Right lobe of liver (tissue), 6 donors: ENCODE measurements at regions not wholly inside any gene's neighbourhood (a gene's known extent, or its start where the extent isn't known, plus 50 kb on each side); places are given as distances from the start of the nearest gene placed in this dataset.

Experiments
- ATAC-seq, 4 donors: fragments of 200-7000 bp; cut with Tn5 transposase; one replicate each; pipeline ENCODE4 v1.9.1; 2020; ENCODE audit warnings: mild to moderate bottlenecking in 4 of 4, moderate library complexity in 4 of 4
- DNase-seq, 3 donors: peaks; one replicate each; pipeline ENCODE4 v3.0.0-alpha.2; 2020
- H3K27ac ChIP-seq, 3 donors: fragments of 200-600 bp; one replicate each; pipeline ENCODE4 v1.8.0; 2022
- H3K27me3 ChIP-seq, 2 donors: fragments of 200-600 bp; one replicate each; pipeline ENCODE4 v1.8.0; 2022
- H3K36me3 ChIP-seq, 4 donors: fragments of 200-600 bp; sonication (generic) in 1 of 4; one replicate each; pipeline versions ENCODE4 v1.5.1 to v1.8.0; 2017 to 2022; ENCODE audit warnings: control low read depth in 1 of 4
- H3K4me1 ChIP-seq, 4 donors: fragments of 200-600 bp; sonication (generic) in 1 of 4; one replicate each; pipeline versions ENCODE4 v1.5.1 to v1.8.0; 2017 to 2022; ENCODE audit warnings: control low read depth in 1 of 4
- H3K4me3 ChIP-seq, 3 donors: fragments of 200-600 bp; one replicate each; pipeline ENCODE4 v1.8.0; 2022
- H3K9me3 ChIP-seq, 4 donors: fragments of 200-600 bp; sonication (generic) in 1 of 4; one replicate each; pipeline versions ENCODE4 v1.5.1 to v1.8.0; 2017 to 2022; ENCODE audit warnings: control low read depth in 1 of 4
- POLR2A ChIP-seq: fragments of 450-650 bp; IDR thresholded peaks from one replicate; pipeline ENCODE4 v1.6.1; 2017; ENCODE audit warnings: antibody characterized with exemption, mild to moderate bottlenecking
- WGBS: methylation state at CpG from one replicate; pipeline ENCODE4 v1.1.6; 2018; ENCODE audit warnings: low coverage, low lambda C conversion rate; ENCODE audit not compliant: insufficient coverage; ENCODE audit errors: missing lambda C conversion rate; 5-methylcytosine and 5-hydroxymethylcytosine counted together
- intact Hi-C, 2 donors: fragments of 100-400 bp; cut with DNase I; formaldehyde crosslinking; loops; one replicate each; pipeline versions ENCODE4 v1.11.2 to v1.14.1; 2022
- TF ChIP-seq, protein P1 (sequence below), 4 donors: fragments of 200-600 bp in 3 of 4; fragments of 450-650 bp in 1 of 4; IDR thresholded peaks; one replicate each; pipeline versions ENCODE4 v1.5.1 to v1.8.0; 2016 to 2022; ENCODE audit warnings: antibody characterized with exemption in 4 of 4, mild to moderate bottlenecking in 2 of 4
- donor health status: DM: no; HTN: yes; CAD: no.
- donor health status: DM: no; HTN: no; CAD: no.
- donor health status: DM: no; HTN: no; CAD: no.
- donor health status: DM: no; HTN: yes; CAD: no.
- donor health status: DM: no; HTN: yes; CAD: no.

DNA sequence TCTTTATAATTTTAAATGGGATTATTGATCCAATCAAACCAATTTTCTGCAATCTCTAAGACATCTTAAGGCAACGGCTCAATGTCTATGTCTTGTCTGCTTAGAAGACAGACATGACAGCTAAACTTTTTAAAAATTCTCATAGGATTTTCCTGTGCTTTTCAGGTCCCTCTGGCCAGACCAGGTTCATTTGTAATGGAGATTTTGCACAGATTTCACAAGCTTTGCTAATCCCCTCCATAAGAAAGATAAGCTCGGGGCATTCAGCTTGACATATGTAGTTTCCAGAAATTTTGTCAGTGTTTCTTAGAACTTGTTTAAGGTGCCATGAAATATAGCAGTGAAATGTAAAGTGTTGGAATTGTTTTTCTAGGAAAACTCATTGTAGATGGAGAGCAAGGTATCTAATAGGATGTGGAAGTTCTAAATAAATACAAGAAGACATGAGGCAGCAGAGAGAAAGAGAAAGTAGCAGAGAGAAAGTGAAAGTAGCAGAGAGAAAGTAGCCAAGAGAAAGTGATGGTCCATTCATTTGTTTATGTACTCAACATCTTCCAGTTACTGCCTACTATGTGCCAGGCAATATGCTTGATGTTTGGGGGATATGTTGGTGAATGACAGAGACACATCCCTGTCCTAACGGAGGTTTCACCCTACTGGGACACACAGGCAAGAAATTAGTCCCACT, 219.1 kb upstream of the ARHGAP42 start:
- Histone ChIP-seq H3K4me1 (no peaks in the 10 kb centered on the region), H3K4me3 (no peak overlapping the region), H3K27me3 (no peaks in the 10 kb centered on the region), H3K9me3 (no peaks in the 10 kb centered on the region), H3K36me3 (no peaks in the 10 kb centered on the region), H3K27ac (no peak overlapping the region)
- ATAC-seq (no peak), DNase-seq (no peak)
- intact Hi-C loops, result no loop called here
- 85% methylated on average over 3 of the region's 3 CpGs for WGBS
- no peak for TF ChIP-seq POLR2A
- TF ChIP-seq, protein P1, sequence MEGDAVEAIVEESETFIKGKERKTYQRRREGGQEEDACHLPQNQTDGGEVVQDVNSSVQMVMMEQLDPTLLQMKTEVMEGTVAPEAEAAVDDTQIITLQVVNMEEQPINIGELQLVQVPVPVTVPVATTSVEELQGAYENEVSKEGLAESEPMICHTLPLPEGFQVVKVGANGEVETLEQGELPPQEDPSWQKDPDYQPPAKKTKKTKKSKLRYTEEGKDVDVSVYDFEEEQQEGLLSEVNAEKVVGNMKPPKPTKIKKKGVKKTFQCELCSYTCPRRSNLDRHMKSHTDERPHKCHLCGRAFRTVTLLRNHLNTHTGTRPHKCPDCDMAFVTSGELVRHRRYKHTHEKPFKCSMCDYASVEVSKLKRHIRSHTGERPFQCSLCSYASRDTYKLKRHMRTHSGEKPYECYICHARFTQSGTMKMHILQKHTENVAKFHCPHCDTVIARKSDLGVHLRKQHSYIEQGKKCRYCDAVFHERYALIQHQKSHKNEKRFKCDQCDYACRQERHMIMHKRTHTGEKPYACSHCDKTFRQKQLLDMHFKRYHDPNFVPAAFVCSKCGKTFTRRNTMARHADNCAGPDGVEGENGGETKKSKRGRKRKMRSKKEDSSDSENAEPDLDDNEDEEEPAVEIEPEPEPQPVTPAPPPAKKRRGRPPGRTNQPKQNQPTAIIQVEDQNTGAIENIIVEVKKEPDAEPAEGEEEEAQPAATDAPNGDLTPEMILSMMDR (IDR thresholded peaks at IDR 0.05), result no peak

DNA sequence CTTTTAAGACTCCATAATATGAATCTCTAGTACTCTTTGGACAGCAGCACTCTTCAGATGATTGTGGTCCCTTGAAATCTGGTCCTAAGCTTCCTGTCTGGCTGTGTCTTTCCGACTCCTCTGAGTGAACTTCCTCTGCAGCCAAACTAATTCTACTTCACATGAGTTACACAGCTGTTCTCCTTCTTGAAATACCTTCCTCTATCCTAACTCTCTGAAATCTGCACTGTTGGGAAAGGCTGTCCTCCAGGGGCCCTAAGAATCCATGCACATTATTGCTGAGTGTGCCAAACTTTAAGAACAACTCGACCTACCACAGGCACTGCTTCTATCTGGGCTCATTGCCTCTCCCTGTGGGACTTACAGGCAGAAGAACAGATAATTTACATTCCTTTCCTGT, 217.3 kb upstream of the ARHGAP42 start:
- Histone ChIP-seq H3K27me3 (no peaks in the 10 kb centered on the region), H3K9me3 (no peaks in the 10 kb centered on the region), H3K4me1 (no peaks in the 10 kb centered on the region), H3K4me3 (no peak overlapping the region), H3K36me3 (no peaks in the 10 kb centered on the region), H3K27ac (no peak overlapping the region)
- WGBS, result 30% methylated on average over 2 of the region's 2 CpGs
- intact Hi-C loops, result no loop called here
- no peak for DNase-seq
- ATAC-seq, result no peak
- no peak for TF ChIP-seq POLR2A
- TF ChIP-seq, protein P1 (IDR thresholded peaks at IDR 0.05), result no peak

DNA sequence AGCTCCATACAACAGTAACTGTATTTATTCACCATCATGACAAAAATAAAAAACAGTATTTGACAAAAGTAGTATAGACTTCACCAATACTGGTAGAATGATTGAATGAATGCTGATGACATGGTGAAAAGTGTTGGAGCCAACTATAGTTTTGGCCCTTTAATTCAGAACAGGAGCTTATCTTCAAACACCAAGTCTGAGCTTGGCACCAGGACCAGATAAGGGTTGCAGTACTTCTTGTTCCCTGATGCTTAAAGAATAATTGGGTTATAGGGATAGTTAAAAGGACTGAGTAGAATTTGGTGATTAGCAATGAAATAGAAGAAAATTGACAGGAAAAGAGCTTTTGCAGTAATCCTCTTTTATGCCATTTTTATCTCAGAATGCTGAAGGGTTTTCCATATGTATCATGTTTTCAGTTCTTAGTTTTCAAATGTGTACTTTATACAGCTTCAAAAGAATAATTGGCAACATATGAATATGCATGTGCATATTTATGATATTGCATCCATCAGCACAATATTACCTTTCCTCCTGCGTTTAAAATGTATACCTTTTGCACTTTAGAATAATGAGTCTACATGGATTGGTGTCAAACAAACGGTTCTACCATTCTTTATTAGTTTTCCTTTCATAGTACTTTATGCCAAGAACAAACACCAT, 214.2 kb upstream of the ARHGAP42 start:
- Histone ChIP-seq H3K4me3 (no peak overlapping the region), H3K4me1 (no peaks in the 10 kb centered on the region), H3K9me3 (no peaks in the 10 kb centered on the region), H3K27ac (no peak overlapping the region), H3K27me3 (no peaks in the 10 kb centered on the region), H3K36me3 (no peaks in the 10 kb centered on the region)
- ATAC-seq (no peak), DNase-seq (no peak)
- intact Hi-C loops, result no loop called here
- TF ChIP-seq, protein P1 (IDR thresholded peaks at IDR 0.05), result no peak
- no peak for TF ChIP-seq POLR2A
- WGBS, result 48% methylated on average over 2 of the region's 2 CpGs

DNA sequence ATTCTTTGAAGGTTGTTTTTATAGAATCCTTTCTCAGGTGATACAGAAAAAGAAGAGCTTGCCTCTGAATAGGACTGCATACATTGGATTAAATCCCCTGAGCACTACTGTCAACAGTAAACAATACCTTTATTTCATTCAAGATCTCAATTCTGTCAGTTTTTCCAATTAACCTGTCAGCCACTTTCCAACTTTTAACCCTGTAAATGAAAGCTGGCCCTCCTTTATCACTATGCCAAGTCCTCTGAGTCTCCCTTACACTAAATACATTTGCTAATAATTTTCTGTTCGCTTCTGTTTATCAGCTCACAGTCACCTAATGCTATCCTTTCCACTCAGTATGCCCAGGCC, 213.7 kb upstream of the ARHGAP42 start:
- 67% methylated on average over 1 of the region's 1 CpG for WGBS
- Histone ChIP-seq H3K36me3 (no peaks in the 10 kb centered on the region), H3K27me3 (no peaks in the 10 kb centered on the region), H3K27ac (no peak overlapping the region), H3K4me3 (no peak overlapping the region), H3K9me3 (no peaks in the 10 kb centered on the region), H3K4me1 (no peaks in the 10 kb centered on the region)
- intact Hi-C loops, result no loop called here
- TF ChIP-seq, protein P1 (IDR thresholded peaks at IDR 0.05), result no peak
- no peak for TF ChIP-seq POLR2A
- no peak for ATAC-seq
- no peak for DNase-seq
